ENCODE measurements at regions not wholly inside any gene's neighbourhood (a gene's known extent, or its start where the extent isn't known, plus 50 kb on each side); places are given as distances from the start of the nearest gene placed in this dataset.

- no peak overlapping the region for H2AFZ ChIP-seq (ENCODE audit: low read depth, low read length)
- H4K20me1 ChIP-seq (ENCODE audit: insufficient read depth, low read length): no peaks in the 10 kb centered on the region
- H3K4me1 ChIP-seq (ENCODE audit: insufficient read depth, low read length): no peaks in the 10 kb centered on the region
- no peak overlapping the region for H3K4me3 ChIP-seq (ENCODE audit: insufficient read depth, low read depth, low read length)
- H3K4me2 ChIP-seq (ENCODE audit: low read length): no peak overlapping the region
- H3K36me3 Mint-ChIP-seq (ENCODE audit: low read depth, unreplicated experiment): no peaks in the 10 kb centered on the region
- no peaks in the 10 kb centered on the region for H3K9me3 ChIP-seq (ENCODE audit: insufficient read depth, low read depth, low read length)
- FAIRE-seq (no peak), DNase-seq (ENCODE audit: low read depth) (no peak)
- no peak overlapping the region for H3K9ac ChIP-seq (ENCODE audit: low read length)
- H3K27ac Mint-ChIP-seq (ENCODE audit: unreplicated experiment): no peak overlapping the region
- H3K27ac ChIP-seq (ENCODE audit: low read depth, low read length): no peak overlapping the region
- peaks cover 23% of the 10 kb centered on the region for H3K27me3 ChIP-seq (ENCODE audit: insufficient read depth, low read length)
- peaks cover 44% of the 10 kb centered on the region for H3K27me3 Mint-ChIP-seq (ENCODE audit: low read depth, unreplicated experiment)
- H3K9me3 Mint-ChIP-seq (ENCODE audit: unreplicated experiment): peaks cover under 1% of the 10 kb centered on the region
- no peaks in the 10 kb centered on the region for H3K36me3 ChIP-seq (ENCODE audit: insufficient read depth, low read length)
- peaks cover 3% of the 10 kb centered on the region for H3K4me1 Mint-ChIP-seq (ENCODE audit: low read depth, unreplicated experiment)
- H3K4me3 Mint-ChIP-seq (ENCODE audit: unreplicated experiment): no peak overlapping the region
- no peaks in the 10 kb centered on the region for H3K79me2 ChIP-seq (ENCODE audit: insufficient read depth, low read length)
- no peak for TF ChIP-seq EZH2 (IDR thresholded peaks at IDR 0.05; ENCODE audit: insufficient read depth, low read length)
- TF ChIP-seq CTCF (IDR thresholded peaks at IDR 0.05; ENCODE audit: insufficient read depth, low read depth, low read length): peak; percentile 80
These were observed 189.5 kb downstream of the TFCP2L1 start for GRCh38 chr2:121095257-121096080.

- Histone ChIP-seq H3K27ac (ENCODE audit: low read depth, low read length) (no peak overlapping the region), H3K79me2 (ENCODE audit: insufficient read depth, low read length) (no peaks in the 10 kb centered on the region), H3K9ac (ENCODE audit: low read length) (no peak overlapping the region), H3K4me1 (ENCODE audit: insufficient read depth, low read length) (no peaks in the 10 kb centered on the region), H4K20me1 (ENCODE audit: insufficient read depth, low read length) (no peaks in the 10 kb centered on the region), H3K4me3 (ENCODE audit: insufficient read depth, low read depth, low read length) (no peak overlapping the region), H3K27me3 (ENCODE audit: insufficient read depth, low read length) (peaks cover 27% of the 10 kb centered on the region), H3K4me2 (ENCODE audit: low read length) (no peak overlapping the region), H3K36me3 (ENCODE audit: insufficient read depth, low read length) (no peaks in the 10 kb centered on the region), H2AFZ (ENCODE audit: low read depth, low read length) (no peak overlapping the region), H3K9me3 (ENCODE audit: insufficient read depth, low read depth, low read length) (no peaks in the 10 kb centered on the region)
- H3K4me1 Mint-ChIP-seq (ENCODE audit: low read depth, unreplicated experiment): peaks cover 3% of the 10 kb centered on the region
- H3K36me3 Mint-ChIP-seq (ENCODE audit: low read depth, unreplicated experiment): no peaks in the 10 kb centered on the region
- no peaks in the 10 kb centered on the region for H3K9me3 Mint-ChIP-seq (ENCODE audit: unreplicated experiment)
- H3K27me3 Mint-ChIP-seq (ENCODE audit: low read depth, unreplicated experiment): peaks cover 53% of the 10 kb centered on the region
- FAIRE-seq (no peak), DNase-seq (ENCODE audit: low read depth) (no peak)
- no peak overlapping the region for H3K27ac Mint-ChIP-seq (ENCODE audit: unreplicated experiment)
- H3K4me3 Mint-ChIP-seq (ENCODE audit: unreplicated experiment): no peak overlapping the region
- TF ChIP-seq CTCF (IDR thresholded peaks at IDR 0.05; ENCODE audit: insufficient read depth, low read depth, low read length) (no peak), EZH2 (IDR thresholded peaks at IDR 0.05; ENCODE audit: insufficient read depth, low read length) (no peak)
These were observed 188.4 kb downstream of the TFCP2L1 start for GRCh38 chr2:121096611-121097010.

GRCh38 chr2:121098556-121098955, 186.4 kb downstream of the TFCP2L1 start:
- Histone ChIP-seq H3K27me3 (ENCODE audit: insufficient read depth, low read length) (peaks cover 28% of the 10 kb centered on the region), H4K20me1 (ENCODE audit: insufficient read depth, low read length) (no peaks in the 10 kb centered on the region), H3K9me3 (ENCODE audit: insufficient read depth, low read depth, low read length) (no peaks in the 10 kb centered on the region), H3K79me2 (ENCODE audit: insufficient read depth, low read length) (no peaks in the 10 kb centered on the region), H3K4me2 (ENCODE audit: low read length) (no peak overlapping the region), H3K9ac (ENCODE audit: low read length) (no peak overlapping the region), H3K36me3 (ENCODE audit: insufficient read depth, low read length) (no peaks in the 10 kb centered on the region), H2AFZ (ENCODE audit: low read depth, low read length) (no peak overlapping the region), H3K4me3 (ENCODE audit: insufficient read depth, low read depth, low read length) (no peak overlapping the region), H3K4me1 (ENCODE audit: insufficient read depth, low read length) (no peaks in the 10 kb centered on the region), H3K27ac (ENCODE audit: low read depth, low read length) (no peak overlapping the region)
- Mint-ChIP-seq H3K4me3 (ENCODE audit: unreplicated experiment) (no peak overlapping the region), H3K27me3 (ENCODE audit: low read depth, unreplicated experiment) (peaks cover 67% of the 10 kb centered on the region), H3K36me3 (ENCODE audit: low read depth, unreplicated experiment) (no peaks in the 10 kb centered on the region), H3K4me1 (ENCODE audit: low read depth, unreplicated experiment) (peaks cover 3% of the 10 kb centered on the region), H3K9me3 (ENCODE audit: unreplicated experiment) (no peaks in the 10 kb centered on the region), H3K27ac (ENCODE audit: unreplicated experiment) (no peak overlapping the region)
- FAIRE-seq: no peak
- no peak for DNase-seq (ENCODE audit: low read depth)
- TF ChIP-seq EZH2 (IDR thresholded peaks at IDR 0.05; ENCODE audit: insufficient read depth, low read length): no peak
- TF ChIP-seq CTCF (IDR thresholded peaks at IDR 0.05; ENCODE audit: insufficient read depth, low read depth, low read length): no peak
